Stimulated activated CD4-positive, alpha-beta T cell treated with anti-CD3 and anti-CD28 coated beads, Interleukin-4, amount 100 ng/mL, for 1 hour (primary cell): ENCODE measurements at regions not wholly inside any gene's neighbourhood (a gene's known extent, or its start where the extent isn't known, plus 50 kb on each side); places are given as distances from the start of the nearest gene placed in this dataset.
"Not testable (repeated sequence)": the region's sequence is repeated elsewhere in the genome, so short reads cannot be mapped to it uniquely, and the experiment has no call there.

ENCODE experiments used
- DNase-seq: peaks from one replicate; pipeline ENCODE4 v3.0.0-alpha.2; 2020

- no peak for DNase-seq
Observed at GRCh38 chr4:3936184-3936583, 170.0 kb downstream of the ADRA2C start.

- DNase-seq: not testable (repeated sequence)
Observed at GRCh38 chr4:3937849-3938562, 171.8 kb downstream of the ADRA2C start.

GRCh38 chr4:3938676-3939075 lies 172.5 kb downstream of the ADRA2C start:
- not testable (repeated sequence) for DNase-seq

GRCh38 chr4:3939954-3940591 lies 173.9 kb downstream of the ADRA2C start:
- not testable (repeated sequence) for DNase-seq

- not testable (repeated sequence) for DNase-seq
Observed at GRCh38 chr4:3941735-3942522, 175.7 kb downstream of the ADRA2C start.

GRCh38 chr4:3942569-3942971 lies 176.4 kb downstream of the ADRA2C start:
- DNase-seq: not testable (repeated sequence)

GRCh38 chr4:3943051-3943450 lies 176.9 kb downstream of the ADRA2C start:
- DNase-seq: not testable (repeated sequence)

- DNase-seq: no peak
Observed at GRCh38 chr4:3945511-3946290, 179.5 kb downstream of the ADRA2C start.

- DNase-seq: not testable (repeated sequence)
Observed at GRCh38 chr4:3946553-3946952, 180.4 kb downstream of the ADRA2C start.

GRCh38 chr4:3947761-3948160 lies 181.6 kb downstream of the ADRA2C start:
- DNase-seq: not testable (repeated sequence)

GRCh38 chr4:3948210-3948609 lies 182.0 kb downstream of the ADRA2C start:
- not testable (repeated sequence) for DNase-seq

GRCh38 chr4:3949916-3950315 lies 183.7 kb downstream of the ADRA2C start:
- DNase-seq: not testable (repeated sequence)

- DNase-seq: not testable (repeated sequence)
Observed at GRCh38 chr4:3952443-3953139, 186.4 kb downstream of the ADRA2C start.

GRCh38 chr4:3953140-3953489 lies 186.9 kb downstream of the ADRA2C start:
- DNase-seq: not testable (repeated sequence)

GRCh38 chr4:3954540-3955320 lies 188.5 kb downstream of the ADRA2C start:
- DNase-seq: peak; percentile 72

- peak; percentile 99 for DNase-seq
Observed at GRCh38 chr4:3955321-3956164, 189.4 kb downstream of the ADRA2C start.

GRCh38 chr4:3956165-3956867 lies 190.1 kb downstream of the ADRA2C start:
- not testable (repeated sequence) for DNase-seq

- not testable (repeated sequence) for DNase-seq
Observed at GRCh38 chr4:3961091-3961672, 195.0 kb downstream of the ADRA2C start.

- DNase-seq: not testable (repeated sequence)
Observed at GRCh38 chr4:3964572-3965278, 198.5 kb downstream of the ADRA2C start.
